IMR-90 (cell line): ENCODE measurements at regions not wholly inside any gene's neighbourhood (a gene's known extent, or its start where the extent isn't known, plus 50 kb on each side); places are given as distances from the start of the nearest gene placed in this dataset.

Experiments
- ATAC-seq: fragments of 200-7000 bp; cut with Tn5 transposase; 2 replicates; pipeline ENCODE4 v1.9.1; 2020; ENCODE audit warnings: low read depth, mild to moderate bottlenecking, moderate library complexity
- BruUV-seq: library from RNA; stranded (reverse); fragments of 400-500 nt; replicated peaks from 2 replicates; lab custom pipeline; 2021; lab: Mats Ljungman, UMichigan
- CTCF ChIA-PET: fragments of 300-600 bp; formaldehyde crosslinking; extraction: SDS; loops from one replicate; lab custom pipeline; 2021; ENCODE audit warnings: antibody characterized with exemption; lab: Yijun Ruan, JAX
- POLR2A ChIA-PET: fragments of 300-600 bp; sonication (Branson Sonifier 250); formaldehyde crosslinking; loops from one replicate; lab custom pipeline; 2022; ENCODE audit warnings: antibody characterized with exemption; ENCODE audit not compliant: unreplicated experiment; lab: Charles Lee
- DNase-seq: peaks from one replicate; pipeline ENCODE4 v3.0.0; 2013
- H2AFZ ChIP-seq: replicated peaks from 2 replicates; pipeline ENCODE3; 2013; ENCODE audit warnings: low read length, mild to moderate bottlenecking; ENCODE audit not compliant: poor library complexity
- H2AK5ac ChIP-seq: 2 replicates; pipeline ENCODE4 v1.6.1; 2013; ENCODE audit warnings: low read depth, low read length, inconsistent platforms
- H2AK9ac ChIP-seq: replicated peaks from 2 replicates; pipeline ENCODE3; 2013; ENCODE audit warnings: mild to moderate bottlenecking, low read depth, low read length, moderate library complexity; ENCODE audit not compliant: poor library complexity
- H2BK120ac ChIP-seq: 2 replicates; pipeline ENCODE4 v1.6.1; 2013; ENCODE audit warnings: low read depth, low read length, inconsistent platforms
- H2BK15ac ChIP-seq: 3 replicates; pipeline ENCODE4 v1.6.1; 2013; ENCODE audit warnings: low read depth, low read length, inconsistent platforms
- H2BK20ac ChIP-seq: 2 replicates; pipeline ENCODE4 v1.6.1; 2013; ENCODE audit warnings: low read depth, mild to moderate bottlenecking, inconsistent platforms, low read length, moderate library complexity
- H2BK5ac ChIP-seq: 2 replicates; pipeline ENCODE4 v1.6.1; 2013; ENCODE audit warnings: mild to moderate bottlenecking, low read depth, low read length, inconsistent platforms; ENCODE audit not compliant: poor library complexity, severe bottlenecking
- H3K14ac ChIP-seq: replicated peaks from 2 replicates; pipeline ENCODE4 v1.6.1; 2013; ENCODE audit warnings: low read depth, low read length, inconsistent platforms
- H3K18ac ChIP-seq: 2 replicates; pipeline ENCODE4 v1.6.1; 2013; ENCODE audit warnings: low read depth, low read length, control low read depth
- H3K23ac ChIP-seq: 2 replicates; pipeline ENCODE4 v1.6.1; 2013; ENCODE audit warnings: low read depth, low read length, inconsistent platforms
- H3K27ac ChIP-seq: 2 replicates; pipeline ENCODE4 v1.5.1; 2013; ENCODE audit warnings: mild to moderate bottlenecking, control low read depth, low read length; ENCODE audit not compliant: insufficient read depth
- H3K27me3 ChIP-seq: 2 replicates; pipeline ENCODE4 v1.6.1; 2013; ENCODE audit warnings: low read length; ENCODE audit not compliant: control insufficient read depth, insufficient read depth
- H3K36me3 ChIP-seq: 2 replicates; pipeline ENCODE4 v1.6.1; 2013; ENCODE audit warnings: low read length, mixed read lengths; ENCODE audit not compliant: control insufficient read depth, insufficient read depth
- H3K4ac ChIP-seq: 2 replicates; pipeline ENCODE4 v1.6.1; 2013; ENCODE audit warnings: low read depth, low read length, inconsistent platforms
- H3K4me1 ChIP-seq: 2 replicates; pipeline ENCODE4 v1.6.1; 2013; ENCODE audit warnings: low read length, mixed read lengths; ENCODE audit not compliant: control insufficient read depth, insufficient read depth
- H3K4me2 ChIP-seq: 2 replicates; pipeline ENCODE4 v1.6.1; 2013; ENCODE audit warnings: low read depth, mild to moderate bottlenecking, control low read depth, low read length, moderate library complexity
- H3K4me3 ChIP-seq: 2 replicates; pipeline ENCODE4 v1.5.1; 2013; ENCODE audit warnings: low read depth, mild to moderate bottlenecking, control low read depth, low read length, moderate library complexity; ENCODE audit not compliant: insufficient read depth
- H3K56ac ChIP-seq: 2 replicates; pipeline ENCODE4 v1.6.1; 2013; ENCODE audit warnings: low read length, inconsistent platforms; ENCODE audit not compliant: insufficient read depth; ENCODE audit errors: extremely low read depth
- H3K79me1 ChIP-seq, 2 experiments: 2 replicates each; pipeline ENCODE4 v1.6.1; 2013; ENCODE audit warnings: low read length in 2 of 2, inconsistent platforms in 1 of 2, low read depth in 1 of 2
- H3K9ac ChIP-seq: 2 replicates; pipeline ENCODE4 v1.6.1; 2013; ENCODE audit warnings: low read depth, low read length, control low read depth
- H3K9me1 ChIP-seq: 2 replicates; pipeline ENCODE4 v1.6.1; 2013; ENCODE audit warnings: low read length, inconsistent platforms; ENCODE audit not compliant: insufficient read depth
- H3K9me3 ChIP-seq: 2 replicates; pipeline ENCODE4 v1.6.1; 2013; ENCODE audit warnings: low read length; ENCODE audit not compliant: control insufficient read depth, insufficient read depth
- H4K20me1 ChIP-seq: 2 replicates; pipeline ENCODE4 v1.6.1; 2013; ENCODE audit warnings: low read length, inconsistent platforms; ENCODE audit not compliant: insufficient read depth
- H4K5ac ChIP-seq: 2 replicates; pipeline ENCODE4 v1.6.1; 2013; ENCODE audit warnings: mild to moderate bottlenecking, low read depth, low read length, control low read depth
- H4K8ac ChIP-seq, 2 experiments: 2 replicates each; pipeline ENCODE4 v1.6.1; 2013; ENCODE audit warnings: low read depth in 2 of 2, low read length in 2 of 2, control low read depth in 1 of 2, inconsistent platforms in 1 of 2
- H4K91ac ChIP-seq: 2 replicates; pipeline ENCODE4 v1.6.1; 2013; ENCODE audit warnings: low read depth, low read length, inconsistent platforms; ENCODE audit not compliant: insufficient read depth
- NFE2L2 ChIP-seq: fragments of 150-350 bp; IDR thresholded peaks from 2 replicates; pipeline ENCODE4 v1.6.1; 2016; ENCODE audit warnings: low read depth, mild to moderate bottlenecking, low read length
- WGBS, 2 experiments: methylation state at CpG; one replicate each; pipeline versions ENCODE4 v1.1.5 to v1.1.7; 2013; ENCODE audit warnings: missing lambda C conversion rate in 2 of 2; ENCODE audit not compliant: insufficient read length in 1 of 2; ENCODE audit errors: extremely low coverage in 2 of 2; 5-methylcytosine and 5-hydroxymethylcytosine counted together
- dilution Hi-C: fragments of 300-500 bp; cut with HindIII; formaldehyde crosslinking; loops from one replicate; pipeline ENCODE4 v1.14.3; 2018; ENCODE audit warnings: low sequenced_read_pairs; ENCODE audit not compliant: unreplicated experiment
- in situ Hi-C: fragments of 300-500 bp; cut with MboI; formaldehyde crosslinking; loops from 3 replicates; pipeline ENCODE4 v1.14.3; 2019; ENCODE audit warnings: low sequenced_read_pairs, inconsistent platforms, mixed read lengths
- intact Hi-C: fragments of 100-400 bp; cut with micrococcal nuclease; formaldehyde crosslinking; loops from 2 replicates; pipeline ENCODE4 v1.10.0; 2022

GRCh38 chr5:124849774-124850173, 103.3 kb upstream of the ZNF608 start:
- Histone ChIP-seq H2AK9ac (no peak overlapping the region), H3K36me3 (no peaks in the 10 kb centered on the region), H3K4me1 (no peaks in the 10 kb centered on the region), H3K4me3 (no peak overlapping the region), H3K14ac (no peak overlapping the region), H2AFZ (no peak overlapping the region), H2BK5ac (no peak overlapping the region), H3K9ac (no peak overlapping the region), H4K20me1 (no peaks in the 10 kb centered on the region), H3K9me1 (no peaks in the 10 kb centered on the region), H3K4me2 (no peak overlapping the region), H2BK20ac (no peak overlapping the region), H4K8ac (no peak overlapping the region), H4K5ac (no peak overlapping the region), H3K4ac (no peak overlapping the region), H3K27me3 (no peaks in the 10 kb centered on the region), H2AK5ac (no peak overlapping the region), H2BK120ac (no peak overlapping the region), H4K91ac (no peak overlapping the region), H3K27ac (no peak overlapping the region), H3K9me3 (no peaks in the 10 kb centered on the region), H3K79me1 (no peaks in the 10 kb centered on the region), H3K56ac (no peak overlapping the region), H2BK15ac (no peak overlapping the region), H3K18ac (no peak overlapping the region), H3K23ac (no peak overlapping the region)
- dilution Hi-C loops (no loop called here), intact Hi-C loops (no loop called here), in situ Hi-C loops (no loop called here)
- DNase-seq (no peak), ATAC-seq (no peak)
- TF ChIP-seq NFE2L2, result no peak
- no TSS peak for BruUV-seq
- POLR2A ChIA-PET, result no interaction called here
- no CpG with 5 or more reads among the region's 3 CpGs for WGBS, 2 experiments
- CTCF ChIA-PET, result no interaction called here
